Endothelial cell of umbilical vein (primary cell): ENCODE measurements at regions not wholly inside any gene's neighbourhood (a gene's known extent, or its start where the extent isn't known, plus 50 kb on each side); places are given as distances from the start of the nearest gene placed in this dataset.

Source experiments
- BruUV-seq: library from RNA; stranded (reverse); fragments of 400-500 nt; replicated peaks from 2 replicates; lab custom pipeline; 2021; lab: Mats Ljungman, UMichigan
- CTCF ChIA-PET: fragments of 300-600, 350-600 bp; sonication (Branson Sonifier 250); formaldehyde crosslinking; loops from one replicate; lab custom pipeline; 2021; ENCODE audit warnings: antibody characterized with exemption, inconsistent platforms; lab: Charles Lee
- POLR2A ChIA-PET: fragments of 300-600, 350-600 bp; sonication (Branson Sonifier 250); formaldehyde crosslinking; loops from one replicate; lab custom pipeline; 2021; ENCODE audit warnings: antibody characterized with exemption, inconsistent platforms; lab: Charles Lee
- DNase-seq: peaks from one replicate; pipeline ENCODE4 v3.0.0-alpha.2; 2011; ENCODE audit warnings: low read depth, low spot score
- FAIRE-seq: peaks from 2 replicates; lab custom pipeline; 2011; peaks lifted over from hg19 to GRCh38; lab: Jason Lieb, UNC
- H2AFZ ChIP-seq: 2 replicates; pipeline ENCODE4 v1.6.0; 2012; ENCODE audit warnings: low read depth, low read length, control low read depth, inconsistent platforms
- H3K27ac ChIP-seq: 2 replicates; pipeline ENCODE4 v1.5.1; 2011; ENCODE audit warnings: low read depth, mild to moderate bottlenecking, control low read depth, low read length, moderate library complexity; ENCODE audit not compliant: insufficient read depth
- H3K27me3 ChIP-seq, 2 experiments: 2 replicates each; pipeline versions ENCODE4 v1.6.0 to v1.6.1; 2011; ENCODE audit warnings: low read length in 2 of 2, mixed read lengths in 1 of 2; ENCODE audit not compliant: control insufficient read depth in 2 of 2, insufficient read depth in 2 of 2
- H3K36me3 ChIP-seq, 2 experiments: 2 replicates in 1 of 2; 3 replicates in 1 of 2; pipeline ENCODE4 v1.5.1; 2011; ENCODE audit warnings: low read length in 2 of 2, mild to moderate bottlenecking in 1 of 2, moderate library complexity in 1 of 2; ENCODE audit not compliant: control insufficient read depth in 2 of 2, insufficient read depth in 2 of 2; ENCODE audit errors: extremely low read depth in 1 of 2
- H3K4me1 ChIP-seq: 3 replicates; pipeline ENCODE4 v1.5.1; 2011; ENCODE audit warnings: mild to moderate bottlenecking, low read length; ENCODE audit not compliant: control insufficient read depth, insufficient read depth; ENCODE audit errors: extremely low read depth
- H3K4me2 ChIP-seq: 2 replicates; pipeline ENCODE4 v1.6.1; 2011; ENCODE audit warnings: low read length, control low read depth, mixed read lengths; ENCODE audit not compliant: insufficient read depth
- H3K4me3 ChIP-seq, 3 experiments: fragments of 200-600 bp in 1 of 3; sonication (generic), shearing (Covaris generic) in 1 of 3; replicated peaks in 1 of 3; 2 replicates each; pipeline ENCODE4 v1.5.1; 2011 to 2016; ENCODE audit warnings: control low read depth in 3 of 3, low read length in 3 of 3, mild to moderate bottlenecking in 2 of 3, inconsistent platforms in 1 of 3, low read depth in 1 of 3, moderate library complexity in 1 of 3; ENCODE audit not compliant: insufficient read depth in 1 of 3
- H3K79me2 ChIP-seq: 2 replicates; pipeline ENCODE4 v1.6.0; 2012; ENCODE audit warnings: low read length, inconsistent platforms; ENCODE audit not compliant: control insufficient read depth, insufficient read depth
- H3K9ac ChIP-seq: replicated peaks from 2 replicates; pipeline ENCODE3; 2011; ENCODE audit warnings: low read length, control low read depth; ENCODE audit not compliant: insufficient read depth; ENCODE audit errors: extremely low read depth
- H3K9me1 ChIP-seq: replicated peaks from 3 replicates; pipeline ENCODE4 v1.6.0; 2011; ENCODE audit warnings: mild to moderate bottlenecking, low read length; ENCODE audit not compliant: control insufficient read depth, insufficient read depth; ENCODE audit errors: extremely low read depth
- H3K9me3 ChIP-seq: replicated peaks from 2 replicates; pipeline ENCODE4 v1.5.1; 2012; ENCODE audit warnings: low read length, inconsistent platforms; ENCODE audit not compliant: control insufficient read depth, insufficient read depth
- H4K20me1 ChIP-seq: replicated peaks from 2 replicates; pipeline ENCODE3; 2011; ENCODE audit warnings: mild to moderate bottlenecking, low read length; ENCODE audit not compliant: control insufficient read depth, insufficient read depth; ENCODE audit errors: extremely low read depth
- EZH2 ChIP-seq: IDR thresholded peaks from 2 replicates; pipeline ENCODE4 v1.6.1; 2012; ENCODE audit warnings: borderline replicate concordance, low read depth, mild to moderate bottlenecking, moderate library complexity, low read length, inconsistent platforms; ENCODE audit not compliant: severe bottlenecking
- FOS ChIP-seq: IDR thresholded peaks from 2 replicates; pipeline ENCODE4 v1.6.1; 2011; ENCODE audit warnings: mild to moderate bottlenecking, low read length, moderate library complexity, borderline replicate concordance; ENCODE audit not compliant: insufficient read depth
- JUN ChIP-seq: IDR thresholded peaks from 2 replicates; pipeline ENCODE4 v1.6.1; 2011; ENCODE audit warnings: borderline replicate concordance, low read depth; ENCODE audit not compliant: insufficient read length, insufficient read depth
- POLR2A ChIP-seq: IDR thresholded peaks from 2 replicates; pipeline ENCODE4 v1.6.1; 2012; ENCODE audit warnings: low read depth, mild to moderate bottlenecking, control low read depth, low read length
- POLR2AphosphoS5 ChIP-seq: IDR thresholded peaks from 2 replicates; pipeline ENCODE4 v1.6.1; 2012; ENCODE audit warnings: low read depth, mild to moderate bottlenecking, control low read depth, low read length, moderate library complexity; ENCODE audit not compliant: insufficient read depth
- dilution Hi-C: fragments of 300-500 bp; cut with MboI; formaldehyde crosslinking; loops from one replicate; pipeline ENCODE4 v1.15.0; 2019; ENCODE audit warnings: low sequenced_read_pairs; ENCODE audit not compliant: extremely low pct_ligation_motif_present
- intact Hi-C: fragments of 100-400 bp; cut with micrococcal nuclease; formaldehyde crosslinking; loops from one replicate; pipeline ENCODE4 v1.10.0; 2022
- TF ChIP-seq, protein P1 (sequence below), 2 donors: IDR thresholded peaks; 1 replicate in 1 of 2; 2 replicates in 1 of 2; pipeline ENCODE4 v1.5.1; 2011; ENCODE audit warnings: low read length in 2 of 2, mild to moderate bottlenecking in 2 of 2, moderate library complexity in 2 of 2, control low read depth in 1 of 2, inconsistent platforms in 1 of 2, low read depth in 1 of 2; ENCODE audit not compliant: insufficient read depth in 1 of 2; ENCODE audit errors: extremely low read depth in 1 of 2
- TF ChIP-seq, protein P2 (sequence below): IDR thresholded peaks from 2 replicates; pipeline ENCODE4 v1.6.1; 2011; ENCODE audit not compliant: insufficient read depth, insufficient read length

DNA sequence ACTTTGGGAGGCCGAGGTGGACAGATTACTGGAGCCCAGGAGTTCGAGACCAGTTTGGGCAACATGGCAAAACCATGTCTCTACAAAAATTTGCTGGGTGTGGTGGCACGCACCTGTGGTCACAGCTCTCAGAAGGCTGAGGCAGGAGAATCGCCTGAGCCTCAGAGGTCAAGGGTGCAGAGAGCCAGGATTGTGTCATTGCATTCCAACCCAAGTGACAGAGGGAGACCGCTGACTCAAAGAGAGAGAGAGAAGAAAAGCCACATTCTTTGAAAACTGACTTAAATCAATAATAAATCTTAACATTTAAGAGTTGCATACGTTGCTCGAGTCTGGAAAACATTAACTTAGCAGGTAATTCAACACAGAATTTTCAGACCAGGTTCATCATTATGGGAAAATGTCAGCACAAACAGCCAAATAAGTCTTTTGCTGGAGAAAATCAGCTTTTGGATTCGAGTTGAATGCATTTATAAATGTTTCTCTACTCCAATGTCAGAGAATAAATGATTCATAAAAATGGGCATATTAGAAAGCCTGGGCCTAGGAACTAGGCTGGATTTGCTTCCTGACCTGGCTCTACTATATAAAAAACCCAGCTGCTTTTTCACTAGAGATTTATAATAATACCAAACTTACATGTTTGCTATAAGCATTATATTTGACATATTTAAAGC lies 68.3 kb upstream of the RBPJ start:
- CTCF ChIA-PET, result no interaction called here
- H3K36me3 ChIP-seq, result no peaks in the 10 kb centered on the region
- no peak for DNase-seq

More for the DNA sequence above, 68.3 kb upstream of the RBPJ start:
- no peaks in the 10 kb centered on the region for H3K9me1 ChIP-seq
- H3K4me2 ChIP-seq, result no peak overlapping the region
- no peak overlapping the region for H3K27ac ChIP-seq
- dilution Hi-C loops, result no loop called here
- no peaks in the 10 kb centered on the region for H3K9me3 ChIP-seq
- H3K27me3 ChIP-seq, result no peaks in the 10 kb centered on the region
- H4K20me1 ChIP-seq, result no peaks in the 10 kb centered on the region
- no peak for FAIRE-seq
- H3K9ac ChIP-seq, result no peak overlapping the region
- H3K4me3 ChIP-seq, result no peak overlapping the region
- intact Hi-C loops, result no loop called here
- POLR2A ChIA-PET, result no interaction called here
- BruUV-seq, result no TSS peak
- TF ChIP-seq JUN (no peak), POLR2A (no peak), POLR2AphosphoS5 (no peak), FOS (no peak), EZH2 (no peak)
- TF ChIP-seq, protein P1, sequence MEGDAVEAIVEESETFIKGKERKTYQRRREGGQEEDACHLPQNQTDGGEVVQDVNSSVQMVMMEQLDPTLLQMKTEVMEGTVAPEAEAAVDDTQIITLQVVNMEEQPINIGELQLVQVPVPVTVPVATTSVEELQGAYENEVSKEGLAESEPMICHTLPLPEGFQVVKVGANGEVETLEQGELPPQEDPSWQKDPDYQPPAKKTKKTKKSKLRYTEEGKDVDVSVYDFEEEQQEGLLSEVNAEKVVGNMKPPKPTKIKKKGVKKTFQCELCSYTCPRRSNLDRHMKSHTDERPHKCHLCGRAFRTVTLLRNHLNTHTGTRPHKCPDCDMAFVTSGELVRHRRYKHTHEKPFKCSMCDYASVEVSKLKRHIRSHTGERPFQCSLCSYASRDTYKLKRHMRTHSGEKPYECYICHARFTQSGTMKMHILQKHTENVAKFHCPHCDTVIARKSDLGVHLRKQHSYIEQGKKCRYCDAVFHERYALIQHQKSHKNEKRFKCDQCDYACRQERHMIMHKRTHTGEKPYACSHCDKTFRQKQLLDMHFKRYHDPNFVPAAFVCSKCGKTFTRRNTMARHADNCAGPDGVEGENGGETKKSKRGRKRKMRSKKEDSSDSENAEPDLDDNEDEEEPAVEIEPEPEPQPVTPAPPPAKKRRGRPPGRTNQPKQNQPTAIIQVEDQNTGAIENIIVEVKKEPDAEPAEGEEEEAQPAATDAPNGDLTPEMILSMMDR (IDR thresholded peaks at IDR 0.05; ENCODE audit: extremely low read depth in 1 of 2, insufficient read depth in 1 of 2, low read depth in 1 of 2, low read length in 2 of 2), result no peak
- TF ChIP-seq, protein P2, sequence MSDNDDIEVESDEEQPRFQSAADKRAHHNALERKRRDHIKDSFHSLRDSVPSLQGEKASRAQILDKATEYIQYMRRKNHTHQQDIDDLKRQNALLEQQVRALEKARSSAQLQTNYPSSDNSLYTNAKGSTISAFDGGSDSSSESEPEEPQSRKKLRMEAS, result no peak
- H3K4me1 ChIP-seq, result no peaks in the 10 kb centered on the region
- H2AFZ ChIP-seq, result no peak overlapping the region
- H3K79me2 ChIP-seq, result no peaks in the 10 kb centered on the region
